ENCODE measurements at regions not wholly inside any gene's neighbourhood (a gene's known extent, or its start where the extent isn't known, plus 50 kb on each side); places are given as distances from the start of the nearest gene placed in this dataset.

DNA sequence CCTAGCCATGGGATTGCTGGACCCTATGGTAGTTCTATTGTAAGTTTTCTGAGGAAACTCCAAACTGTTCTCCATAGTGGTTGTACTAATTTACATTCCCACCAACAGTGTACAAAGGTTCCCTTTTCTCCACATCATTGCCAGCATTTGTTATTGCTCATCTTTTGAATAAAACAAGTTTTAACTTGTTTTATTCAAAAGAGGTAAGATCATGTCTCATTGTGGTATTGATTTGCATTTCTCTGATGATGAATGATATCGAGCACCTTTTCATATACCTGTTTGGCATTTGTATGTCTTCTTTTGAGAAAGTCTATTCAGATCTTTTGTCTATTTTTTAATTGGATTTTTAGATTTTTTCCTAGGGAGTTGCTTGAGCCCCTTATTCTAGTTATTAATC, 819.1 kb downstream of the TUSC7 start:
- TF ChIP-seq, protein P1, sequence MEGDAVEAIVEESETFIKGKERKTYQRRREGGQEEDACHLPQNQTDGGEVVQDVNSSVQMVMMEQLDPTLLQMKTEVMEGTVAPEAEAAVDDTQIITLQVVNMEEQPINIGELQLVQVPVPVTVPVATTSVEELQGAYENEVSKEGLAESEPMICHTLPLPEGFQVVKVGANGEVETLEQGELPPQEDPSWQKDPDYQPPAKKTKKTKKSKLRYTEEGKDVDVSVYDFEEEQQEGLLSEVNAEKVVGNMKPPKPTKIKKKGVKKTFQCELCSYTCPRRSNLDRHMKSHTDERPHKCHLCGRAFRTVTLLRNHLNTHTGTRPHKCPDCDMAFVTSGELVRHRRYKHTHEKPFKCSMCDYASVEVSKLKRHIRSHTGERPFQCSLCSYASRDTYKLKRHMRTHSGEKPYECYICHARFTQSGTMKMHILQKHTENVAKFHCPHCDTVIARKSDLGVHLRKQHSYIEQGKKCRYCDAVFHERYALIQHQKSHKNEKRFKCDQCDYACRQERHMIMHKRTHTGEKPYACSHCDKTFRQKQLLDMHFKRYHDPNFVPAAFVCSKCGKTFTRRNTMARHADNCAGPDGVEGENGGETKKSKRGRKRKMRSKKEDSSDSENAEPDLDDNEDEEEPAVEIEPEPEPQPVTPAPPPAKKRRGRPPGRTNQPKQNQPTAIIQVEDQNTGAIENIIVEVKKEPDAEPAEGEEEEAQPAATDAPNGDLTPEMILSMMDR (IDR thresholded peaks at IDR 0.05): no peak

DNA sequence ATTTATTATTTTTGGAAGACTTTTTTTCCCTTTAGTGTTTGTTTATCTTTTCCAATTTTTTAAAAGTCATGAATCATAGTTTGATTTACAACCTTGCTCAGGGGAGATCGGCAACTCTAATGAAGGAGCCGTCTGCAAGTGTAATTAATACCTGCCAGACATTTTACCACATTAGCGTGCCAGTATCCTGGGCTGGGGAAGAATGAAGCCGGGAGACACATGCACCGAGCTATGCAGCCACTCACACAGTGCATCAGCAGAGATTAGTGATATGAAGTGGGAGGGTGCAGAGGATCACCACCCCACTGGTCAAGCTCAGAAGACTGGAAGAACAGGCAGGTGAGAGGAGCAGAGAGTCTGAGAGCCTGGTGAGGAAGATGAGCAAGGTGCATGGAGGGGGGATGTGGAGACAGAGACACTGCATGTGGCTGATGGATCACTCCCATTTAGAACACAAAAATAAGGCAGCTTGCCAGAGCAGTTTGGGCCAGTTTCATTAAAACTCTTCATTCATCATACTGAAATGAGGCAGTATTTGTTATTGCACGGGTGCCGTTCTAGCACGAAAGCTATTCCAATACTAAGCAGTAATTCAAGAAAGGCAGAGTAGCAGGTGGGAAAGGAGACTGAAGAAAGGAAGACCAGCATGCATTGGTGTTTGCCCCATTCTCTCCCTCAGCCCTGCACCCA, 821.6 kb downstream of the TUSC7 start:
- Mint-ChIP-seq H3K9me3 (no peaks in the 10 kb centered on the region), H3K27me3 (no peaks in the 10 kb centered on the region), H3K4me3 (no peak overlapping the region), H3K27ac (no peak overlapping the region), H3K4me1 (no peaks in the 10 kb centered on the region), H3K36me3 (ENCODE audit: low read depth) (no peaks in the 10 kb centered on the region)
- ATAC-seq (ENCODE audit: low read depth) (no peak), DNase-seq (no peak)
- TF ChIP-seq, protein P1 (IDR thresholded peaks at IDR 0.05): no peak
- ChIA-PET CTCF (interaction anchor here (1.6 kb wide), 1 partner anchor 9 kb away, joined by 3 read pairs; no protein-coding TSS in a partner anchor), POLR2A (no interaction called here)
- intact Hi-C loops (cut with micrococcal nuclease): no loop called here

More for the DNA sequence above, 819.1 kb downstream of the TUSC7 start:
- H3K36me3 Mint-ChIP-seq (ENCODE audit: low read depth): no peaks in the 10 kb centered on the region
- ChIA-PET CTCF (interaction anchor here (1.2 kb wide), 1 partner anchor 758 kb away, joined by 3 read pairs; no protein-coding TSS in a partner anchor), POLR2A (no interaction called here)
- H3K4me3 Mint-ChIP-seq: no peak overlapping the region
- H3K27me3 Mint-ChIP-seq: no peaks in the 10 kb centered on the region
- DNase-seq (no peak), ATAC-seq (ENCODE audit: low read depth) (no peak)
- no peaks in the 10 kb centered on the region for H3K4me1 Mint-ChIP-seq
- H3K27ac Mint-ChIP-seq: no peak overlapping the region
- no peaks in the 10 kb centered on the region for H3K9me3 Mint-ChIP-seq
- intact Hi-C loops (cut with micrococcal nuclease): no loop called here

DNA sequence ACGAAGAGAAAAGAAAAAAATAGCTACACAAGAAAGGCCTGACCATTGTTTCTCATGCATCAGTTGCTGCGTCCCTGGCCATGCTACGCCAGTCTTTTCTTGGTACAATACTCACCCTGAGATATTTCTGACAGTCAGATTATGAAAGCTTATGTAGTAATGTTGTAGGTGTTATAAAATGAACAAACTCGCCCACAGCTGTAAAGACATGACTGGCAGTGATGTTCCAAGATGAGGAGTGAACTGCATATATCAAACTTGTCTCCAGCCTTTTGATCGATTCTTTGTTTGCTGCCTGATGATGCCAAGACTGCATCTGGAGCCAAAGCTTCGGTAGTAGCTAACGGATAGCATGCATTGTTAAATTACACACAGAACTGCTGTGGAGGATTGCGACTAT, 822.7 kb downstream of the TUSC7 start:
- H3K4me1 Mint-ChIP-seq: no peaks in the 10 kb centered on the region
- no peaks in the 10 kb centered on the region for H3K27me3 Mint-ChIP-seq
- H3K27ac Mint-ChIP-seq: no peak overlapping the region
- H3K9me3 Mint-ChIP-seq: peaks cover 2% of the 10 kb centered on the region
- intact Hi-C loops (cut with micrococcal nuclease): no loop called here
- ATAC-seq (ENCODE audit: low read depth) (no peak), DNase-seq (no peak)
- TF ChIP-seq, protein P1 (IDR thresholded peaks at IDR 0.05): no peak
- POLR2A ChIA-PET: no interaction called here
- CTCF ChIA-PET: no interaction called here
- no peak overlapping the region for H3K4me3 Mint-ChIP-seq
- no peaks in the 10 kb centered on the region for H3K36me3 Mint-ChIP-seq (ENCODE audit: low read depth)

GRCh38 chr3:117534138-117534537, 824.6 kb downstream of the TUSC7 start:
- no peak for DNase-seq
- POLR2A ChIA-PET: no interaction called here
- no peak overlapping the region for H3K27ac Mint-ChIP-seq
- H3K36me3 Mint-ChIP-seq (ENCODE audit: low read depth): no peaks in the 10 kb centered on the region
- no peak for ATAC-seq (ENCODE audit: low read depth)
- CTCF ChIA-PET: no interaction called here
- no peaks in the 10 kb centered on the region for H3K27me3 Mint-ChIP-seq
- no peaks in the 10 kb centered on the region for H3K4me1 Mint-ChIP-seq
- intact Hi-C loops (cut with micrococcal nuclease): no loop called here
- TF ChIP-seq, protein P1 (IDR thresholded peaks at IDR 0.05): no peak
- no peak overlapping the region for H3K4me3 Mint-ChIP-seq
- H3K9me3 Mint-ChIP-seq: peaks cover 2% of the 10 kb centered on the region

- Mint-ChIP-seq H3K4me3 (no peak overlapping the region), H3K4me1 (no peaks in the 10 kb centered on the region), H3K27ac (no peak overlapping the region), H3K36me3 (ENCODE audit: low read depth) (no peaks in the 10 kb centered on the region), H3K9me3 (peaks cover 2% of the 10 kb centered on the region), H3K27me3 (no peaks in the 10 kb centered on the region)
- no peak for DNase-seq
- intact Hi-C loops (cut with micrococcal nuclease): no loop called here
- TF ChIP-seq, protein P1 (IDR thresholded peaks at IDR 0.05): no peak
- ChIA-PET CTCF (no interaction called here), POLR2A (no interaction called here)
- ATAC-seq (ENCODE audit: low read depth): no peak
These were observed 826.4 kb downstream of the TUSC7 start for GRCh38 chr3:117536006-117536405.
